ENCODE measurements at regions not wholly inside any gene's neighbourhood (a gene's known extent, or its start where the extent isn't known, plus 50 kb on each side); places are given as distances from the start of the nearest gene placed in this dataset.

DNA sequence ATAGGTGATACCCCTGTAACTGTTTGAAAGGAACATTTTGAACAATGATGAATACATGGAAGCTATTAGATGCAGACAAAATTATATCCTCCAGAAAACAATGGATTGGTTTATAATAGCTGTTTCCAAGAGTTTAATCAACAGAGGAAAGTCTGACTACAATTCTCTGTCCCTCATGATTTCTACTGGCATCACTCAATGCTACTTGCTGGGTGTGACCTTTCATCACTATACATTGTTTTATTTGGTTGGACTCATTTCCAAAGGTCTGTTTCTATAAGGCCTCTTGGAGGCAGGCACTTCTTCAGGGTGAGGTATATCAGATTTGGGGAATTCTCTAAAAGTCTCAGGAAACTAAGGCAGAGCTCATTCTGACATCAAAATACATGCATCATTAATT, 636.1 kb upstream of the SLC8A1 start:
- no peak for TF ChIP-seq CTCF (IDR thresholded peaks at IDR 0.05)
- TF ChIP-seq EZH2 (IDR thresholded peaks at IDR 0.05) = no peak

Data from neural progenitor cell (in vitro differentiated cells).